ENCODE measurements at regions not wholly inside any gene's neighbourhood (a gene's known extent, or its start where the extent isn't known, plus 50 kb on each side); places are given as distances from the start of the nearest gene placed in this dataset.
"Not testable (repeated sequence)": the region's sequence is repeated elsewhere in the genome, so short reads cannot be mapped to it uniquely, and the experiment has no call there.

DNA sequence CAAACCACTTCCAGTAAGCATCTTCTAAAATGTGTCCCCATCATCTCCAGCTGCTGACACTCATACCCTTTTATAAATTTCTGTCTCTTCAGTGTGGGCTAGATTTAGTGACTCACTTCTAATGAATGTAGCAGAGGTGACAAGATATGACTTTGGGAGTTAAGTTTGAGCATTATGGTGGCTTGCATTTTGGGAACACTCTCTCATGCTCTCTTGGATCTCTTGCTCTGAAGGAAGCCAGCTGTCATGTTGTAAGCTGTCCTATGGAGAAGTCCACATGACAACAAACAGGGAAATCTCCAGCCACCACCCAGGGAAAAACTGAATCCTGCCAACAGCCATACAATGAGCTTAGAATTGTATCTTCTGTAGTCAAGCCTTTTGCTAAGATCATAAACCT lies 691.3 kb upstream of the PCDH7 start:
- TF ChIP-seq, protein P1, sequence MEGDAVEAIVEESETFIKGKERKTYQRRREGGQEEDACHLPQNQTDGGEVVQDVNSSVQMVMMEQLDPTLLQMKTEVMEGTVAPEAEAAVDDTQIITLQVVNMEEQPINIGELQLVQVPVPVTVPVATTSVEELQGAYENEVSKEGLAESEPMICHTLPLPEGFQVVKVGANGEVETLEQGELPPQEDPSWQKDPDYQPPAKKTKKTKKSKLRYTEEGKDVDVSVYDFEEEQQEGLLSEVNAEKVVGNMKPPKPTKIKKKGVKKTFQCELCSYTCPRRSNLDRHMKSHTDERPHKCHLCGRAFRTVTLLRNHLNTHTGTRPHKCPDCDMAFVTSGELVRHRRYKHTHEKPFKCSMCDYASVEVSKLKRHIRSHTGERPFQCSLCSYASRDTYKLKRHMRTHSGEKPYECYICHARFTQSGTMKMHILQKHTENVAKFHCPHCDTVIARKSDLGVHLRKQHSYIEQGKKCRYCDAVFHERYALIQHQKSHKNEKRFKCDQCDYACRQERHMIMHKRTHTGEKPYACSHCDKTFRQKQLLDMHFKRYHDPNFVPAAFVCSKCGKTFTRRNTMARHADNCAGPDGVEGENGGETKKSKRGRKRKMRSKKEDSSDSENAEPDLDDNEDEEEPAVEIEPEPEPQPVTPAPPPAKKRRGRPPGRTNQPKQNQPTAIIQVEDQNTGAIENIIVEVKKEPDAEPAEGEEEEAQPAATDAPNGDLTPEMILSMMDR (conservative IDR thresholded peaks at IDR 0.05; ENCODE audit: low read depth, low read length) = no peak
- no peak for DNase-seq (ENCODE audit: low read depth)
- no peak overlapping the region for H3K4me3 ChIP-seq (ENCODE audit: low read depth, low read length)

DNA sequence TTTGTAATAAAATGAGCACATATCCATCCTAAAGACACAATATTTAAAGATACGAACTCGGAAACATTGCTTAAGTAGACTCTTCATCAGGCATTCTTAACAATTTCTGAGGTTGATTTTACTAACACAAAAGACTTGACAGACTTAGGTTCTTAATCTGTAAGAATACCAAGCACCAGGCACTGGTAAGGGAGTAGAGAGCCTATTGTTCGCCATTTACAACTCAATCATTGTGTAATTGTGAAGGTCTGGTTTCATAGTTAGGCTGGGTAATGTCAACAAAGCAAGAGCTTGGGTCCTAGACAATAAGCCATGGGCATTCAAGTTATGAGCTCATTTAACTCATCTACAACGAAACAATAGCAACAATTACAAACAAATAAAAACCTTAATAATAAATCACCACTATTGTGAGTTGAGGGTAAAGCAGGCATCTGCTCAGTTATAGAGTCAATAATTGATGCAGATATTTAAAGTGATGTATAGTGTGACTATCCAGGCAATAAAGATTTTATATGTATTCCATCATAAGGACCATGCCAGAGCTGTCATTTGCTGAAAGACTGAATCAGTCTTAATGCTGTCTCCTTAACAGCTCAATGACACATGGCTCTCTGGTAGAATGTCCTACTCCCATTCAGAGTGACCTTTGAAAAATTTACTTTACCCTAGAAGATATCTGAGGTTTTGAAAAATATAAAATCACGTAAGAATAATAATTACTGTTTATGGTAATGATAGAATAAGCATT lies 664.0 kb upstream of the PCDH7 start:
- TF ChIP-seq, protein P1 (conservative IDR thresholded peaks at IDR 0.05; ENCODE audit: low read depth, low read length) = no peak
- DNase-seq (ENCODE audit: low read depth) = no peak
- no peak overlapping the region for H3K4me3 ChIP-seq (ENCODE audit: low read depth, low read length)

GRCh38 chr4:30068234-30068633 lies 651.9 kb upstream of the PCDH7 start:
- no peak for DNase-seq (ENCODE audit: low read depth)
- TF ChIP-seq, protein P1 (conservative IDR thresholded peaks at IDR 0.05; ENCODE audit: low read depth, low read length) = no peak
- no peak overlapping the region for H3K4me3 ChIP-seq (ENCODE audit: low read depth, low read length)

DNA sequence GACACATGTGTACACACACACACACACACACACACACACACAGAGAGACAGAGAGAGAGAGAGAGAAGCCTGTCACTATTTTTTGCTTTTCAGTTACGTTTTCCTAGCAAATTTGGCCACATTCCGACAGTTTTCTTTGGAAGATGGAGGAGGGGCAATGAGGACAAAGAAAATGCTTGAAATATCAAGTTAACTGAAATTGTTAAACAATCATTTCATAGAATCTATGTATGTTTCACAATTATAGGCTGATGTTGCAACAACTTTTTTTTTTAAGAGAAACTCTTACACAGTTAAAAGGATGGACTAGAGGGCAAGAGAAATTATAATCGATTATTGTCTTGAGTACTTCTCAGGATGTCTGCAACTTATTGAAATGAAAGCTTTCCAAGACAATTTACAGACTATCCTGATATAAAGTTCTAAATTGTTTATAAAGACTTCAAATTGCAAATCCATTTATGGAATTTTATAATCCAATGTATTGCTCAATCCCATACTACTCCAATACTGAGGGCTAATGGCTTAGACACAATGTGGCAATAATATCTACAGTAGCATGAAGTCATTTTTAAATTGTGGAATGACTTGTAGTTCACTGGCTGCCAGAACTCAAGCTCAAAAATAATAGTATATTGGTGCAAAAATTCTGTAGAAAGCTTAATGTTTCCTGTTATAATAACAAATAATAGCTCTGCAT lies 647.0 kb upstream of the PCDH7 start:
- DNase-seq (ENCODE audit: low read depth) = no peak
- no peak overlapping the region for H3K4me3 ChIP-seq (ENCODE audit: low read depth, low read length)
- TF ChIP-seq, protein P1 (conservative IDR thresholded peaks at IDR 0.05; ENCODE audit: low read depth, low read length) = no peak

DNA sequence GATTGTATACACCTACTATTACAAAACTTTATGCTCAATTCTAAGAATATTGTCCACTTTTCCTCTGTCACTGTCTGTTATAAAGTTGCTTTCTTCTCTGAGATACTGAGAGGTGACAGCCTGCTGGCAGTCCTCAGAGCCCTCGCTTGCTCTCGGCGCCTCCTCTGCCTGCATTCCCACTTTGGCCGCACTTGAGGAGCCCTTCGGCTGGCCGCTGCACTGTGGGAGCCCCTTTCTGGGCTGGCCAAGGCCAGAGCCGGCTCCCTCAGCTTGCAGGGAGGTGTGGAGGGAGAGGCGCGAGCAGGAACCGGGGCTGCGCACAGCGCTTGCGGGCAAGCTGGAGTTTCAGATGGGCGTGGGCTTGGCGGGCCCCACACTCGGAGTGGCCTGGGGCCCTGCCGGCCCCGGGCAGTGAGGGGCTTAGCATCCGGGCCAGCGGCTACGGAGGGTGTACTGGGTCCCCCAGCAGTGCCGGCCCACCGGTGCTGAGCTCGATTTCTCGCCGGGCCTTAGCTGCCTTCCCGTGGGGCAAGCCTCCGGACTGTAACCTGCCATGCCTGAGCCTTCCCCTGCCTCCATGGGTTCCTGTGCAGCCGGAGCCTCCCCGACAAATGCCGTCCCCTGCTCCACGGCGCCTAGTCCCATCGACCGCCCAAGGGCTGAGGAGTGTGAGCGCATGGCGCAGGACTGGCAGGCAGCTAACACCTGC lies 627.6 kb upstream of the PCDH7 start:
- not testable (repeated sequence) for DNase-seq (ENCODE audit: low read depth); H3K4me3 ChIP-seq (ENCODE audit: low read depth, low read length)

- TF ChIP-seq, protein P1 (conservative IDR thresholded peaks at IDR 0.05; ENCODE audit: low read depth, low read length) = no peak
- no peak overlapping the region for H3K4me3 ChIP-seq (ENCODE audit: low read depth, low read length)
- no peak for DNase-seq (ENCODE audit: low read depth)
Measured at GRCh38 chr4:30094887-30095286, 625.3 kb upstream of the PCDH7 start.

DNA sequence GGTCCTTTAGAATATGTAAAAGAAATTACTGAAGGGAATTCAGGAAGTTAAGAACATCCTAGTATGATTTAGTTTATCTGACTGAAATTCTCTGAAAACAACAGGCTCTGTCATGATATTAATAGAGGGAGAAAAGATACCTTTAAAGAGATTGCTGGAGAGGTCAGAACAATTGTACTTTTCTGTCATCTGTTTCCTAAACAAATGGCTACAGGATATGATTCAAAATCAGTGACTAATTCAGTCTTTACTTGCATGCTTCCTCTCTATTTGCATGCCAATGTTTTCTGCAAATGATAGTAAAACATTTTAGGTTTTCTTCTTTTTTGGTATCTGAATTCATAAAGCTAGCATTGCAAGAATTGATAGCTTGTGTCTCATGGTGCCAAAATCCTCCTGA lies 616.7 kb upstream of the PCDH7 start:
- no peak for DNase-seq (ENCODE audit: low read depth)
- TF ChIP-seq, protein P1 (conservative IDR thresholded peaks at IDR 0.05; ENCODE audit: low read depth, low read length) = no peak
- H3K4me3 ChIP-seq (ENCODE audit: low read depth, low read length) = no peak overlapping the region
